ENCODE measurements at regions not wholly inside any gene's neighbourhood (a gene's known extent, or its start where the extent isn't known, plus 50 kb on each side); places are given as distances from the start of the nearest gene placed in this dataset.
A peak's percentile ranks its signal among the peaks of the same experiment; 100 is the strongest.
"Not testable (repeated sequence)": the region's sequence is repeated elsewhere in the genome, so short reads cannot be mapped to it uniquely, and the experiment has no call there.

- Histone ChIP-seq H3K27ac (no peak overlapping the region), H3K4me3 (no peak overlapping the region), H3K36me3 (no peaks in the 10 kb centered on the region), H3K9me3 (no peaks in the 10 kb centered on the region), H3K27me3 (no peaks in the 10 kb centered on the region), H3K4me1 (no peaks in the 10 kb centered on the region)
- intact Hi-C loops (cut with DNase I): no loop called here
- DNase-seq: no peak
- TF ChIP-seq CTCF (IDR thresholded peaks at IDR 0.05): no peak
- no peak for ATAC-seq
Observed at GRCh38 chr2:128667391-128667790, 348.7 kb upstream of the HS6ST1 start.

- H3K27ac ChIP-seq: no peak overlapping the region
- H3K27me3 ChIP-seq: no peaks in the 10 kb centered on the region
- no peak overlapping the region for H3K4me3 ChIP-seq
- no peak for TF ChIP-seq CTCF (IDR thresholded peaks at IDR 0.05)
- no peaks in the 10 kb centered on the region for H3K36me3 ChIP-seq
- intact Hi-C loops (cut with DNase I): no loop called here
- H3K9me3 ChIP-seq: no peaks in the 10 kb centered on the region
- DNase-seq: no peak
- ATAC-seq: no peak
- H3K4me1 ChIP-seq: no peaks in the 10 kb centered on the region
Observed at GRCh38 chr2:128668946-128669345, 350.3 kb upstream of the HS6ST1 start.

GRCh38 chr2:128670066-128670465 is 351.4 kb upstream of the HS6ST1 start:
- Histone ChIP-seq H3K27ac (no peak overlapping the region), H3K9me3 (no peaks in the 10 kb centered on the region), H3K36me3 (no peaks in the 10 kb centered on the region), H3K4me1 (no peaks in the 10 kb centered on the region), H3K4me3 (no peak overlapping the region), H3K27me3 (no peaks in the 10 kb centered on the region)
- DNase-seq: no peak
- no peak for ATAC-seq
- intact Hi-C loops (cut with DNase I): no loop called here
- no peak for TF ChIP-seq CTCF (IDR thresholded peaks at IDR 0.05)

- H3K9me3 ChIP-seq; intact Hi-C loops (cut with DNase I); ATAC-seq; H3K4me3 ChIP-seq; H3K36me3 ChIP-seq; H3K27ac ChIP-seq; H3K4me1 ChIP-seq; H3K27me3 ChIP-seq: not testable (repeated sequence)
- DNase-seq: peak in 1 of 4 donors; percentile 55
Observed at GRCh38 chr2:128671981-128672757, 353.5 kb upstream of the HS6ST1 start.

GRCh38 chr2:128679680-128680079 is 361.0 kb upstream of the HS6ST1 start:
- H3K27me3 ChIP-seq; DNase-seq; H3K4me3 ChIP-seq; H3K9me3 ChIP-seq; H3K27ac ChIP-seq; H3K36me3 ChIP-seq; intact Hi-C loops (cut with DNase I); H3K4me1 ChIP-seq; ATAC-seq: not testable (repeated sequence)

GRCh38 chr2:128681507-128681906 is 362.8 kb upstream of the HS6ST1 start:
- peaks cover 0 to 6% of the 10 kb centered on the region in 2 donors for H3K27me3 ChIP-seq

More at GRCh38 chr2:128681507-128681906, 362.8 kb upstream of the HS6ST1 start:
- intact Hi-C loops (cut with DNase I): no loop called here
- Histone ChIP-seq H3K9me3 (no peaks in the 10 kb centered on the region), H3K27ac (no peak overlapping the region), H3K36me3 (no peaks in the 10 kb centered on the region), H3K4me1 (no peaks in the 10 kb centered on the region), H3K4me3 (no peak overlapping the region)
- ATAC-seq: no peak
- no peak for DNase-seq
- no peak for TF ChIP-seq CTCF (IDR thresholded peaks at IDR 0.05)
